K562 (cell line): ENCODE measurements at regions not wholly inside any gene's neighbourhood (a gene's known extent, or its start where the extent isn't known, plus 50 kb on each side); places are given as distances from the start of the nearest gene placed in this dataset.

Experiments used
- ATAC-seq: fragments of 200-7000 bp; cut with Tn5 transposase; 3 replicates; pipeline ENCODE4 v1.9.1; 2020; ENCODE audit warnings: moderate library complexity
- BruUV-seq: library from RNA; stranded (reverse); fragments of 400-500 nt; replicated peaks from 2 replicates; lab custom pipeline; 2021; lab: Mats Ljungman, UMichigan
- CTCF ChIA-PET: fragments of 300-600 bp; formaldehyde crosslinking; extraction: SDS; loops from one replicate; lab custom pipeline; 2021; ENCODE audit warnings: low intra/inter-chr PET ratio; lab: Yijun Ruan, JAX
- POLR2A ChIA-PET: fragments of 300-600, 350-650 bp; sonication (Branson Sonifier 250); formaldehyde crosslinking; extraction: SDS; loops from one replicate; lab custom pipeline; 2021; ENCODE audit warnings: antibody characterized with exemption, inconsistent platforms; lab: Yijun Ruan, JAX
- DNase-seq, 4 experiments: peaks; one replicate each; pipeline versions ENCODE4 v3.0.0 to v3.0.0-alpha.2; 2011 to 2018; ENCODE audit warnings: low spot score in 3 of 4, mixed read lengths in 3 of 4; ENCODE audit errors: extremely low read depth in 1 of 4
- FAIRE-seq: peaks from 2 replicates; lab custom pipeline; 2011; peaks lifted over from hg19 to GRCh38; lab: Jason Lieb, UNC
- H2AFZ ChIP-seq: 2 replicates; pipeline ENCODE4 v1.6.0; 2011; ENCODE audit warnings: low read depth, low read length, control low read depth, inconsistent platforms
- H3K27ac ChIP-seq: fragments of 200-600 bp; 3 replicates; pipeline ENCODE4 v1.8.0; 2011; ENCODE audit warnings: low read depth, mild to moderate bottlenecking, control low read depth, inconsistent platforms, low read length, moderate library complexity, mixed read lengths; ENCODE audit errors: extremely low read depth
- H3K27me3 ChIP-seq, 2 experiments: fragments of 300-600 bp in 1 of 2; 2 replicates in 1 of 2; 3 replicates in 1 of 2; pipeline versions ENCODE4 v1.6.0 to v1.8.0; 2011; ENCODE audit warnings: inconsistent platforms in 2 of 2, low read length in 2 of 2, mild to moderate bottlenecking in 1 of 2, mixed read lengths in 1 of 2, moderate library complexity in 1 of 2; ENCODE audit not compliant: control insufficient read depth in 2 of 2, insufficient read depth in 2 of 2
- H3K36me3 ChIP-seq: fragments of 300-600 bp; 3 replicates; pipeline ENCODE4 v1.8.0; 2011; ENCODE audit warnings: mild to moderate bottlenecking, low read length, inconsistent platforms; ENCODE audit not compliant: control insufficient read depth, insufficient read depth
- H3K4me1 ChIP-seq, 2 experiments: fragments of 200-600 bp in 1 of 2; replicated peaks in 1 of 2; 2 replicates in 1 of 2; 3 replicates in 1 of 2; pipeline versions ENCODE4 v1.5.1 to v1.8.0; 2011; ENCODE audit warnings: inconsistent platforms in 2 of 2, low read length in 2 of 2, mild to moderate bottlenecking in 1 of 2, mixed read lengths in 1 of 2, moderate library complexity in 1 of 2; ENCODE audit not compliant: control insufficient read depth in 2 of 2, insufficient read depth in 2 of 2
- H3K4me2 ChIP-seq: 2 replicates; pipeline ENCODE4 v1.6.1; 2011; ENCODE audit warnings: low read length, control low read depth, inconsistent platforms, mixed read lengths; ENCODE audit not compliant: insufficient read depth
- H3K4me3 ChIP-seq: fragments of 200-600 bp; sonication (generic), shearing (Covaris generic); 2 replicates; pipeline ENCODE4 v1.5.1; 2016; ENCODE audit warnings: control low read depth, inconsistent platforms
- H3K79me2 ChIP-seq: fragments of 200-600 bp; 3 replicates; pipeline ENCODE4 v1.8.0; 2011; ENCODE audit warnings: low read length, inconsistent platforms; ENCODE audit not compliant: control insufficient read depth, insufficient read depth
- H3K9ac ChIP-seq, 2 experiments: 2 replicates each; pipeline versions ENCODE4 v1.6.0 to v1.6.1; 2011; ENCODE audit warnings: low read depth in 2 of 2, low read length in 2 of 2, control low read depth in 1 of 2, inconsistent platforms in 1 of 2, mild to moderate bottlenecking in 1 of 2, mixed read lengths in 1 of 2; ENCODE audit not compliant: insufficient read depth in 1 of 2
- H3K9me1 ChIP-seq: one replicate; pipeline ENCODE4 v1.6.0; 2011; ENCODE audit warnings: inconsistent platforms, mild to moderate bottlenecking, low read length, moderate library complexity; ENCODE audit not compliant: control insufficient read depth, insufficient read depth
- H3K9me3 ChIP-seq: replicated peaks from 2 replicates; pipeline ENCODE4 v1.5.1; 2011; ENCODE audit warnings: low read depth, low read length, inconsistent platforms; ENCODE audit not compliant: control insufficient read depth, insufficient read depth
- H4K20me1 ChIP-seq: replicated peaks from 2 replicates; pipeline ENCODE4 v1.6.1; 2011; ENCODE audit warnings: low read length, inconsistent platforms, mixed read lengths; ENCODE audit not compliant: control insufficient read depth, insufficient read depth
- ESRRB ChIP-seq: fragments of 250-450 bp; sonication (Bioruptor Pico); IDR thresholded peaks from 2 replicates; pipeline ENCODE4 v1.5.0; 2020; ENCODE audit warnings: mild to moderate bottlenecking, moderate library complexity, borderline replicate concordance
- IFI16 ChIP-seq: fragments of 250-450 bp; sonication (Bioruptor Pico); IDR thresholded peaks from 2 replicates; pipeline ENCODE4 v2.1.2; 2022; ENCODE audit warnings: mild to moderate bottlenecking, inconsistent platforms
- KDM2B ChIP-seq: fragments of 250-450 bp; sonication (Bioruptor Pico); IDR thresholded peaks from 2 replicates; pipeline ENCODE4 v1.8.0; 2021; ENCODE audit warnings: mild to moderate bottlenecking, moderate library complexity
- MITF ChIP-seq: IDR thresholded peaks from 2 replicates; pipeline ENCODE4 v1.6.1; 2014; ENCODE audit warnings: antibody characterized with exemption
- PML ChIP-seq: IDR thresholded peaks from 2 replicates; pipeline ENCODE4 v1.6.1; 2012; ENCODE audit warnings: low read length, inconsistent platforms
- SMAD4 ChIP-seq: fragments of 250-450 bp; sonication (Bioruptor Pico); conservative IDR thresholded peaks from 2 replicates; pipeline ENCODE4 v1.8.0; 2021; ENCODE audit warnings: inconsistent platforms, mild to moderate bottlenecking, moderate library complexity
- SMARCB1 ChIP-seq: IDR thresholded peaks from 2 replicates; pipeline ENCODE4 v1.6.1; 2011; ENCODE audit warnings: improper control_type of control experiment, low read depth; ENCODE audit not compliant: insufficient read length
- TEAD1 ChIP-seq, 2 experiments: fragments of 450-650 bp in 1 of 2; sonication (generic) in 1 of 2; formaldehyde crosslinking; IDR thresholded peaks; 2 replicates each; pipeline versions ENCODE4 v1.4.0 to v1.8.0; 2020 to 2022; ENCODE audit warnings: mild to moderate bottlenecking in 2 of 2, missing genetic modification reagents in 1 of 2
- ZKSCAN8 ChIP-seq: fragments of 200-800 bp; sonication (Bioruptor generic); IDR thresholded peaks from 2 replicates; pipeline ENCODE4 v1.6.1; 2016; ENCODE audit warnings: missing genetic modification characterization, missing compliant biosample characterization
- ZNF165 ChIP-seq: fragments of 250-450 bp; sonication (Bioruptor Pico); IDR thresholded peaks from 2 replicates; pipeline ENCODE4 v1.4.0; 2020; ENCODE audit warnings: borderline replicate concordance
- ZNF318 ChIP-seq, 2 experiments: fragments of 450-650 bp; IDR thresholded peaks; 2 replicates each; pipeline ENCODE4 v1.6.1; 2016; ENCODE audit warnings: mild to moderate bottlenecking in 2 of 2, borderline replicate concordance in 1 of 2, low read depth in 1 of 2, moderate library complexity in 1 of 2
- WGBS: fragments of 100-300 bp; shearing (Covaris generic); methylation state at CpG from one replicate; pipeline ENCODE4 v1.1.6; 2016; ENCODE audit warnings: low coverage, mixed read lengths; ENCODE audit not compliant: insufficient coverage; ENCODE audit errors: missing lambda C conversion rate; 5-methylcytosine and 5-hydroxymethylcytosine counted together
- in situ Hi-C: fragments of 300-500 bp; cut with MboI; formaldehyde crosslinking; loops from 4 replicates; pipeline ENCODE4 v1.15.0; 2018; ENCODE audit warnings: inconsistent platforms, mixed read lengths
- intact Hi-C: fragments of 100-400 bp; cut with micrococcal nuclease; formaldehyde crosslinking; loops from 2 replicates; pipeline ENCODE4 v1.14.2; 2022
- TF ChIP-seq, protein P1 (sequence below): fragments of 200-800 bp; sonication (Bioruptor generic); IDR thresholded peaks from 2 replicates; pipeline ENCODE4 v1.6.1; 2017; ENCODE audit warnings: missing genetic modification characterization, missing compliant biosample characterization

GRCh38 chr5:2575292-2575691 lies 176.2 kb downstream of the IRX2 start:
- no peaks in the 10 kb centered on the region for H4K20me1 ChIP-seq
- DNase-seq: no peak
- peaks cover 0 to 12% of the 10 kb centered on the region in 2 experiments; a peak in 3 of 5 replicates for H3K27me3 ChIP-seq
- H3K9me3 ChIP-seq: no peaks in the 10 kb centered on the region
- 0% methylated on average over 3 of the region's 3 CpGs for WGBS
- H3K9me1 ChIP-seq: no peaks in the 10 kb centered on the region
- ChIA-PET POLR2A (no interaction called here), CTCF (no interaction called here)
- no peaks in the 10 kb centered on the region for H3K4me1 ChIP-seq
- no peak overlapping the region for H3K4me3 ChIP-seq
- H3K27ac ChIP-seq: no peak overlapping the region
- H3K9ac ChIP-seq: no peak overlapping the region
- no peak for FAIRE-seq
- TF ChIP-seq ESRRB (CRISPR knock-in tag) (no peak), PML (no peak), SMAD4 (CRISPR knock-in tag) (no peak), MITF (no peak), ZNF165 (CRISPR knock-in tag) (no peak), ZNF318 (IDR thresholded peaks at IDR 0.05; ENCODE audit: borderline replicate concordance in 1 of 2, low read depth in 1 of 2) (no peak), IFI16 (CRISPR knock-in tag) (no peak), KDM2B (CRISPR knock-in tag) (no peak), SMARCB1 (no peak), ZKSCAN8 (CRISPR knock-in tag) (no peak), TEAD1 (CRISPR knock-in tag; IDR thresholded peaks at IDR 0.05) (no peak)
- TF ChIP-seq, protein P1, sequence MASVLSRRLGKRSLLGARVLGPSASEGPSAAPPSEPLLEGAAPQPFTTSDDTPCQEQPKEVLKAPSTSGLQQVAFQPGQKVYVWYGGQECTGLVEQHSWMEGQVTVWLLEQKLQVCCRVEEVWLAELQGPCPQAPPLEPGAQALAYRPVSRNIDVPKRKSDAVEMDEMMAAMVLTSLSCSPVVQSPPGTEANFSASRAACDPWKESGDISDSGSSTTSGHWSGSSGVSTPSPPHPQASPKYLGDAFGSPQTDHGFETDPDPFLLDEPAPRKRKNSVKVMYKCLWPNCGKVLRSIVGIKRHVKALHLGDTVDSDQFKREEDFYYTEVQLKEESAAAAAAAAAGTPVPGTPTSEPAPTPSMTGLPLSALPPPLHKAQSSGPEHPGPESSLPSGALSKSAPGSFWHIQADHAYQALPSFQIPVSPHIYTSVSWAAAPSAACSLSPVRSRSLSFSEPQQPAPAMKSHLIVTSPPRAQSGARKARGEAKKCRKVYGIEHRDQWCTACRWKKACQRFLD: no peak
- H3K79me2 ChIP-seq: no peaks in the 10 kb centered on the region
- H3K4me2 ChIP-seq: no peak overlapping the region
- BruUV-seq: no TSS peak
- H2AFZ ChIP-seq: no peak overlapping the region
- in situ Hi-C loops (no loop called here), intact Hi-C loops (no loop called here)
- no peak for ATAC-seq
- H3K36me3 ChIP-seq: no peaks in the 10 kb centered on the region
